Omental fat pad (tissue), 3 donors: ENCODE measurements at regions not wholly inside any gene's neighbourhood (a gene's known extent, or its start where the extent isn't known, plus 50 kb on each side); places are given as distances from the start of the nearest gene placed in this dataset.

Experiments used
- ATAC-seq: fragments of 150-250 bp; one replicate; pipeline ENCODE4 v1.9.1; 2016; ENCODE audit warnings: mild to moderate bottlenecking, moderate library complexity; ENCODE audit not compliant: low FRiP score
- DNase-seq: peaks from one replicate; pipeline ENCODE4 v3.0.0-alpha.2; 2019; ENCODE audit warnings: low spot score
- TF ChIP-seq, protein P1 (sequence below), 3 donors: fragments of 450-650 bp; IDR thresholded peaks; one replicate each; pipeline ENCODE4 v1.5.1; 2016 to 2017; ENCODE audit warnings: antibody characterized with exemption in 3 of 3, mild to moderate bottlenecking in 3 of 3, moderate library complexity in 2 of 3

- TF ChIP-seq, protein P1, sequence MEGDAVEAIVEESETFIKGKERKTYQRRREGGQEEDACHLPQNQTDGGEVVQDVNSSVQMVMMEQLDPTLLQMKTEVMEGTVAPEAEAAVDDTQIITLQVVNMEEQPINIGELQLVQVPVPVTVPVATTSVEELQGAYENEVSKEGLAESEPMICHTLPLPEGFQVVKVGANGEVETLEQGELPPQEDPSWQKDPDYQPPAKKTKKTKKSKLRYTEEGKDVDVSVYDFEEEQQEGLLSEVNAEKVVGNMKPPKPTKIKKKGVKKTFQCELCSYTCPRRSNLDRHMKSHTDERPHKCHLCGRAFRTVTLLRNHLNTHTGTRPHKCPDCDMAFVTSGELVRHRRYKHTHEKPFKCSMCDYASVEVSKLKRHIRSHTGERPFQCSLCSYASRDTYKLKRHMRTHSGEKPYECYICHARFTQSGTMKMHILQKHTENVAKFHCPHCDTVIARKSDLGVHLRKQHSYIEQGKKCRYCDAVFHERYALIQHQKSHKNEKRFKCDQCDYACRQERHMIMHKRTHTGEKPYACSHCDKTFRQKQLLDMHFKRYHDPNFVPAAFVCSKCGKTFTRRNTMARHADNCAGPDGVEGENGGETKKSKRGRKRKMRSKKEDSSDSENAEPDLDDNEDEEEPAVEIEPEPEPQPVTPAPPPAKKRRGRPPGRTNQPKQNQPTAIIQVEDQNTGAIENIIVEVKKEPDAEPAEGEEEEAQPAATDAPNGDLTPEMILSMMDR (IDR thresholded peaks at IDR 0.05) = no peak
- ATAC-seq (no peak), DNase-seq (no peak)
These were observed 110.4 kb downstream of the ADCYAP1 start for GRCh38 chr18:1014951-1015624.

GRCh38 chr18:1015777-1016176 is 111.1 kb downstream of the ADCYAP1 start:
- ATAC-seq (peak; percentile 22), DNase-seq (no peak)
- TF ChIP-seq, protein P1 (IDR thresholded peaks at IDR 0.05) = no peak

GRCh38 chr18:1017227-1018058 is 112.8 kb downstream of the ADCYAP1 start:
- TF ChIP-seq, protein P1 (IDR thresholded peaks at IDR 0.05) = no peak
- ATAC-seq = no peak
- DNase-seq = no peak

GRCh38 chr18:1018181-1018681 is 113.6 kb downstream of the ADCYAP1 start:
- DNase-seq (no peak), ATAC-seq (no peak)
- TF ChIP-seq, protein P1 (IDR thresholded peaks at IDR 0.05) = no peak

- ATAC-seq = no peak
- TF ChIP-seq, protein P1 (IDR thresholded peaks at IDR 0.05) = no peak
- no peak for DNase-seq
These were observed 114.5 kb downstream of the ADCYAP1 start for GRCh38 chr18:1019191-1019590.

DNA sequence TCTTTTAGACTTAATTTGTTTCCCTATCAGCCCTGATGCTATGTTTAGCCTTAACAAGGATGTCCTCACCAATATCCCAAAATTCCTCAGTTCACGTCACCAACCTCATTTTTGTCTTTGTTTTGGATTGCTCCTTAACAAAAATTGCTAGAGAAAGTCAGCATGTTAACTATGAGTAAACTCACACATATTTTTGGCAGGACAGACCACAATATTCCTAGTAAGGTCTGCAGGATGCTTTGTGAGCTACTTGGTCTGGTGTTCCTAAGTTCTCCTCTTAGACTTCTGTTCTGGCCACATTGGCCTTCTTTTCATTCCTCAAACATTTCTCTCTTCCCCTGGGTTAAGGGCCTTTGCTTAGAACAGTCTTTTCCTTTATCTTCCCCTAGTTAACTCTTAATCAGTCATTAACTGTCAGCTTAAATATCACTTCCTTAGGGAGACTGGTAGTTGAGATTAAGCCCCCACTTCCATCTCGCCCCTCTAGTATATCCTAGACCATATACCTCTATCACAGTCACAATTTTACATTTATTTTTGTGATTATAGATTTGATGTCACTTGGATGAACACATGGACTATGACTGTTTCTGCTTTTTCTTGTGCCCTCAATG is 116.2 kb downstream of the ADCYAP1 start:
- no peak for ATAC-seq
- no peak for DNase-seq
- TF ChIP-seq, protein P1 (IDR thresholded peaks at IDR 0.05) = no peak
